ENCODE measurements at regions not wholly inside any gene's neighbourhood (a gene's known extent, or its start where the extent isn't known, plus 50 kb on each side); places are given as distances from the start of the nearest gene placed in this dataset.

DNA sequence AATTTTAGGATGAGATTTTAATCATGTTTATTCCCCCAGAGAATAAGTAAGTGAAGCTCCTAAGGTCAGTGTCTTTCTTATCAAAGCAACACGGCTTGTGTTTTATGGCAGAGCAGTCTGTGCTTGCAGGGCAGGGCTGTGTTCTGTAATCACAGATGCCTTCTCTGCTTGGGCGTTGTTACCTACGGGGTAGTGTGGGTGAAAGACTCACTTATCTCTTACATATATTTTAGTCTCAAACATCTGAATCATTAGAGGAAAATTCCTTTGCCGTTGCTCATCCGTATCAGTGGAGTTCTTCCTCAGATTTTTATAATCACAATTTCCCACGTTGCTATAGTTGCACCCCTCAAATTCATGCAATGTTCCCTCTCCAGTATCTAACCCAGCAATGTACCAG is 271.7 kb upstream of the MEIS2 start:
- Mint-ChIP-seq H3K4me1 (no peaks in the 10 kb centered on the region), H3K27ac (no peak overlapping the region), H3K36me3 (ENCODE audit: insufficient read depth in 1 of 3, low read depth in 3 of 3) (no peaks in the 10 kb centered on the region), H3K9me3 (no peaks in the 10 kb centered on the region), H3K27me3 (ENCODE audit: low read depth) (no peaks in the 10 kb centered on the region), H3K4me3 (no peak overlapping the region)
- no peak overlapping the region for H4K91ac ChIP-seq (ENCODE audit: insufficient read length, low read depth, low read length)
- H2BK20ac ChIP-seq (ENCODE audit: low read depth, low read length, poor library complexity, severe bottlenecking) = no peak overlapping the region
- no peak overlapping the region for H3K14ac ChIP-seq (ENCODE audit: insufficient read depth, low read length)
- H2AFZ ChIP-seq (ENCODE audit: low read length) = no peak overlapping the region
- no peak overlapping the region for H4K5ac ChIP-seq (ENCODE audit: insufficient read length, low read depth, low read length)
- DNase-seq = no peak
- H3K79me2 ChIP-seq (ENCODE audit: insufficient read depth, low read length) = no peaks in the 10 kb centered on the region
- no peak overlapping the region for H2BK120ac ChIP-seq (ENCODE audit: low read depth, low read length, poor library complexity, severe bottlenecking)
- no peaks in the 10 kb centered on the region for H3K23me2 ChIP-seq (ENCODE audit: insufficient read length, low read depth, low read length, poor library complexity, severe bottlenecking)
- H2BK15ac ChIP-seq (ENCODE audit: low read depth, low read length) = no peak overlapping the region
- no peak overlapping the region for H3K27ac ChIP-seq (ENCODE audit: insufficient read length, low read depth, low read length)
- H4K8ac ChIP-seq (replicated peaks; ENCODE audit: insufficient read length, low read depth, low read length) = no peak overlapping the region
- H3K9ac ChIP-seq (ENCODE audit: extremely low read depth, insufficient read length, low read length) = no peak overlapping the region
- no peaks in the 10 kb centered on the region for H3K27me3 ChIP-seq (ENCODE audit: insufficient read depth, low read length)
- no peak overlapping the region for H3K18ac ChIP-seq (ENCODE audit: insufficient read length, low read depth, low read length)
- H3T11ph ChIP-seq (ENCODE audit: low read length) = no peak overlapping the region
- TF ChIP-seq, protein P1, sequence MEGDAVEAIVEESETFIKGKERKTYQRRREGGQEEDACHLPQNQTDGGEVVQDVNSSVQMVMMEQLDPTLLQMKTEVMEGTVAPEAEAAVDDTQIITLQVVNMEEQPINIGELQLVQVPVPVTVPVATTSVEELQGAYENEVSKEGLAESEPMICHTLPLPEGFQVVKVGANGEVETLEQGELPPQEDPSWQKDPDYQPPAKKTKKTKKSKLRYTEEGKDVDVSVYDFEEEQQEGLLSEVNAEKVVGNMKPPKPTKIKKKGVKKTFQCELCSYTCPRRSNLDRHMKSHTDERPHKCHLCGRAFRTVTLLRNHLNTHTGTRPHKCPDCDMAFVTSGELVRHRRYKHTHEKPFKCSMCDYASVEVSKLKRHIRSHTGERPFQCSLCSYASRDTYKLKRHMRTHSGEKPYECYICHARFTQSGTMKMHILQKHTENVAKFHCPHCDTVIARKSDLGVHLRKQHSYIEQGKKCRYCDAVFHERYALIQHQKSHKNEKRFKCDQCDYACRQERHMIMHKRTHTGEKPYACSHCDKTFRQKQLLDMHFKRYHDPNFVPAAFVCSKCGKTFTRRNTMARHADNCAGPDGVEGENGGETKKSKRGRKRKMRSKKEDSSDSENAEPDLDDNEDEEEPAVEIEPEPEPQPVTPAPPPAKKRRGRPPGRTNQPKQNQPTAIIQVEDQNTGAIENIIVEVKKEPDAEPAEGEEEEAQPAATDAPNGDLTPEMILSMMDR (conservative IDR thresholded peaks at IDR 0.05) = no peak
- no peaks in the 10 kb centered on the region for H3K4me1 ChIP-seq (ENCODE audit: insufficient read depth, low read length)
- H3K56ac ChIP-seq (ENCODE audit: insufficient read length, low read depth, low read length) = no peak overlapping the region
- no CpG with 5 or more reads among the region's 6 CpGs for WGBS (ENCODE audit: extremely low coverage, insufficient read length, low lambda C conversion rate)
- no peaks in the 10 kb centered on the region for H3K9me3 ChIP-seq (ENCODE audit: control insufficient read depth, low read depth, low read length)
- H2AK5ac ChIP-seq (ENCODE audit: insufficient read length, low read length) = no peak overlapping the region
- H3K79me1 ChIP-seq (ENCODE audit: insufficient read depth, low read depth, low read length, poor library complexity, severe bottlenecking) = no peaks in the 10 kb centered on the region
- no peak overlapping the region for H3K4ac ChIP-seq (ENCODE audit: low read depth, low read length)
- H4K20me1 ChIP-seq (ENCODE audit: control insufficient read depth, insufficient read depth, insufficient read length) = no peaks in the 10 kb centered on the region
- H3K4me2 ChIP-seq (ENCODE audit: insufficient read depth, insufficient read length, low read length) = no peak overlapping the region
- H3K23ac ChIP-seq (ENCODE audit: insufficient read length, low read depth, low read length) = no peak overlapping the region
- H2BK5ac ChIP-seq (ENCODE audit: insufficient read length, low read length) = no peak overlapping the region
- no peak overlapping the region for H2BK12ac ChIP-seq (ENCODE audit: insufficient read length, low read depth, low read length)
